GM12878 (cell line): ENCODE measurements at regions not wholly inside any gene's neighbourhood (a gene's known extent, or its start where the extent isn't known, plus 50 kb on each side); places are given as distances from the start of the nearest gene placed in this dataset.

Source experiments
- ATAC-seq: fragments of 200-7000 bp; cut with Tn5 transposase; 3 replicates; pipeline ENCODE4 v1.9.1; 2020; ENCODE audit warnings: mild to moderate bottlenecking, moderate library complexity
- BruUV-seq: library from RNA; stranded (reverse); fragments of 400-500 nt; replicated peaks from 2 replicates; lab custom pipeline; 2021; lab: Mats Ljungman, UMichigan
- CTCF ChIA-PET: fragments of 300-600 bp; sonication (Branson Sonifier 250); formaldehyde crosslinking; extraction: SDS; loops from one replicate; lab custom pipeline; 2021; ENCODE audit warnings: inconsistent platforms; lab: Yijun Ruan, JAX
- POLR2A ChIA-PET: fragments of 350-600 bp; formaldehyde crosslinking; extraction: SDS; loops from one replicate; lab custom pipeline; 2021; ENCODE audit warnings: inconsistent platforms; lab: Charles Lee
- RAD21 ChIA-PET: fragments of 300-600 bp; sonication (Branson Sonifier 250); formaldehyde crosslinking; loops from one replicate; lab custom pipeline; 2023; ENCODE audit warnings: antibody characterized with exemption; ENCODE audit not compliant: unreplicated experiment; lab: Charles Lee
- SMC1A ChIA-PET: fragments of 300-600 bp; sonication (Branson Sonifier 250); formaldehyde crosslinking; loops from one replicate; lab custom pipeline; 2023; ENCODE audit not compliant: unreplicated experiment, uncharacterized antibody; lab: Charles Lee
- DNase-seq: peaks from one replicate; pipeline ENCODE4 v3.0.0-alpha.2; 2011; ENCODE audit warnings: low read depth, low spot score
- FAIRE-seq: peaks from 3 replicates; lab custom pipeline; 2011; peaks lifted over from hg19 to GRCh38; lab: Jason Lieb, UNC
- H2AFZ ChIP-seq: 2 replicates; pipeline ENCODE4 v1.6.0; 2011; ENCODE audit warnings: low read depth, low read length, control low read depth; ENCODE audit not compliant: control insufficient read depth
- H3K27ac ChIP-seq: 2 replicates; pipeline ENCODE4 v1.5.1; 2011; ENCODE audit warnings: control low read depth; ENCODE audit not compliant: control insufficient read depth, insufficient read depth
- H3K27me3 ChIP-seq, 2 experiments: replicated peaks in 1 of 2; 2 replicates each; pipeline versions ENCODE4 v1.6.0 to v1.6.1; 2011; ENCODE audit warnings: low read length in 1 of 2; ENCODE audit not compliant: control insufficient read depth in 2 of 2, insufficient read depth in 2 of 2
- H3K36me3 ChIP-seq, 2 experiments: 2 replicates each; pipeline ENCODE4 v1.5.1; 2011; ENCODE audit warnings: low read length in 1 of 2; ENCODE audit not compliant: control insufficient read depth in 2 of 2, insufficient read depth in 2 of 2
- H3K4me1 ChIP-seq: 2 replicates; pipeline ENCODE4 v1.6.1; 2011; ENCODE audit warnings: mild to moderate bottlenecking, low read length, moderate library complexity, mixed read lengths; ENCODE audit not compliant: control insufficient read depth, insufficient read depth
- H3K4me2 ChIP-seq: 2 replicates; pipeline ENCODE4 v1.6.0; 2011; ENCODE audit warnings: control low read depth; ENCODE audit not compliant: control insufficient read depth, insufficient read depth
- H3K4me3 ChIP-seq: fragments of 200-600 bp; sonication (generic); 2 replicates; pipeline ENCODE4 v1.5.1; 2016
- H3K79me2 ChIP-seq: 2 replicates; pipeline ENCODE4 v1.6.0; 2011; ENCODE audit warnings: low read length; ENCODE audit not compliant: control insufficient read depth, insufficient read depth
- H3K9ac ChIP-seq: 2 replicates; pipeline ENCODE4 v1.8.0; 2011; ENCODE audit warnings: low read length, control low read depth, mixed read lengths; ENCODE audit not compliant: control insufficient read depth, insufficient read depth
- H3K9me3 ChIP-seq: replicated peaks from 3 replicates; pipeline ENCODE4 v1.5.1; 2011; ENCODE audit warnings: mild to moderate bottlenecking, low read length; ENCODE audit not compliant: control insufficient read depth, insufficient read depth
- H4K20me1 ChIP-seq: 2 replicates; pipeline ENCODE4 v1.6.0; 2011; ENCODE audit not compliant: control insufficient read depth, insufficient read depth
- ASH2L ChIP-seq: fragments of 300-600, 200-600 bp; sonication (generic); IDR thresholded peaks from 2 replicates; pipeline ENCODE4 v1.6.1; 2017; ENCODE audit warnings: low read depth, mild to moderate bottlenecking, borderline replicate concordance
- CHD2 ChIP-seq: IDR thresholded peaks from 2 replicates; pipeline ENCODE4 v1.6.1; 2011; ENCODE audit warnings: low read depth, low read length, improper control_type of control experiment, borderline replicate concordance
- HDAC6 ChIP-seq: fragments of 200-600 bp; sonication (generic); IDR thresholded peaks from one replicate; pipeline ENCODE4 v1.8.0; 2017; ENCODE audit warnings: antibody characterized with exemption; ENCODE audit not compliant: unreplicated experiment
- MYC ChIP-seq: IDR thresholded peaks from 2 replicates; pipeline ENCODE4 v1.6.1; 2011; ENCODE audit warnings: mild to moderate bottlenecking, low read length, moderate library complexity, inconsistent platforms; ENCODE audit not compliant: insufficient read depth, insufficient replicate concordance, insufficient read length, severe bottlenecking
- NFIC ChIP-seq: IDR thresholded peaks from 2 replicates; pipeline ENCODE4 v1.6.1; 2012; ENCODE audit warnings: low read depth, mild to moderate bottlenecking, inconsistent platforms, low read length, moderate library complexity
- SMAD1 ChIP-seq: fragments of 450-650 bp; IDR thresholded peaks from 2 replicates; pipeline ENCODE4 v1.6.1; 2018; ENCODE audit warnings: mild to moderate bottlenecking, low read depth; ENCODE audit not compliant: partially characterized antibody
- WGBS: methylation state at CpG from one replicate; pipeline ENCODE4 v1.1.6; 2016; ENCODE audit warnings: low lambda C conversion rate; ENCODE audit not compliant: insufficient replicate concordance, insufficient coverage; ENCODE audit errors: missing lambda C conversion rate; 5-methylcytosine and 5-hydroxymethylcytosine counted together
- in situ Hi-C: fragments of 300-500 bp; cut with MboI; formaldehyde crosslinking; loops from 9 replicates; pipeline ENCODE4 v1.14.3; 2018; ENCODE audit warnings: mixed read lengths
- intact Hi-C: fragments of 100-400 bp; cut with micrococcal nuclease; formaldehyde crosslinking; loops from one replicate; pipeline ENCODE4 v1.14.2; 2022; ENCODE audit not compliant: unreplicated experiment

- intact Hi-C loops, result no loop called here
- Histone ChIP-seq H3K36me3 (no peaks in the 10 kb centered on the region), H3K9ac (no peak overlapping the region), H2AFZ (no peak overlapping the region), H3K4me1 (no peaks in the 10 kb centered on the region), H3K79me2 (no peaks in the 10 kb centered on the region), H3K4me3 (no peak overlapping the region), H3K27me3 (no peaks in the 10 kb centered on the region), H4K20me1 (no peaks in the 10 kb centered on the region), H3K27ac (no peak overlapping the region), H3K9me3 (no peaks in the 10 kb centered on the region), H3K4me2 (no peak overlapping the region)
- TF ChIP-seq SMAD1 (no peak), MYC (no peak), ASH2L (no peak), CHD2 (no peak), NFIC (no peak)
- ATAC-seq (no peak), DNase-seq (no peak), FAIRE-seq (no peak)
- SMC1A ChIA-PET, result interaction anchor here (0.6 to 1.8 kb wide), 2 partner anchors 11 to 1391 kb away, joined by 3 to 6 read pairs; no protein-coding TSS in a partner anchor
- RAD21 ChIA-PET, result interaction anchor here (1.4 to 1.5 kb wide), 2 partner anchors 13 to 37 kb away, joined by 3 to 4 read pairs; no protein-coding TSS in a partner anchor
- BruUV-seq, result no TSS peak
- WGBS, result 0% methylated on average over 3 of the region's 3 CpGs
- in situ Hi-C loops, result no loop called here
- POLR2A ChIA-PET, result interaction anchor here (0.7 kb wide), 1 partner anchor 142 kb away, joined by 4 read pairs; no protein-coding TSS in a partner anchor
- CTCF ChIA-PET, result interaction anchor here (1.6 kb wide), 1 partner anchor 10 kb away, joined by 3 read pairs; no protein-coding TSS in a partner anchor
Observed at GRCh38 chr9:107594908-107595530, 105.5 kb upstream of the KLF4 start.

- H3K9me3 ChIP-seq, result no peaks in the 10 kb centered on the region
- no peak overlapping the region for H3K4me2 ChIP-seq
- H2AFZ ChIP-seq, result no peak overlapping the region
- DNase-seq, result no peak
- 0 out of 4 replicates have a peak, but pooled peaks cover 0 to 2% of the 10 kb centered on the region in 2 experiments for H3K27me3 ChIP-seq
- WGBS, result 21% methylated on average over 3 of the region's 3 CpGs
- no peaks in the 10 kb centered on the region for H3K4me1 ChIP-seq
- no peaks in the 10 kb centered on the region for H3K36me3 ChIP-seq
- BruUV-seq, result no TSS peak
- no peak overlapping the region for H3K9ac ChIP-seq
- H3K27ac ChIP-seq, result no peak overlapping the region
- ChIA-PET POLR2A (interaction anchor here (0.5 kb wide), 1 partner anchor 200 kb away, joined by 3 read pairs; no protein-coding TSS in a partner anchor), CTCF (no interaction called here), SMC1A (no interaction called here), RAD21 (interaction anchor here (1.4 to 1.5 kb wide), 2 partner anchors 15 to 38 kb away, joined by 3 to 4 read pairs; no protein-coding TSS in a partner anchor)
- FAIRE-seq, result no peak
- no peaks in the 10 kb centered on the region for H4K20me1 ChIP-seq
- TF ChIP-seq HDAC6, result no peak
- intact Hi-C loops (no loop called here), in situ Hi-C loops (no loop called here)
- ATAC-seq, result no peak
- H3K79me2 ChIP-seq, result no peaks in the 10 kb centered on the region
- H3K4me3 ChIP-seq, result no peak overlapping the region
Observed at GRCh38 chr9:107593224-107593870, 103.8 kb upstream of the KLF4 start.
